Testis (tissue), 2 donors: ENCODE measurements at regions not wholly inside any gene's neighbourhood (a gene's known extent, or its start where the extent isn't known, plus 50 kb on each side); places are given as distances from the start of the nearest gene placed in this dataset.

Experiments
- DNase-seq: peaks from one replicate; pipeline ENCODE4 v3.0.0-alpha.2; 2019
- H3K27ac ChIP-seq, 2 donors: fragments of 200-600 bp; sonication (generic); one replicate each; pipeline ENCODE4 v1.5.1; 2019
- H3K27me3 ChIP-seq: fragments of 200-600 bp; sonication (generic); one replicate; pipeline ENCODE4 v1.5.1; 2019
- H3K36me3 ChIP-seq: fragments of 200-600 bp; sonication (generic); one replicate; pipeline ENCODE4 v1.5.1; 2017; ENCODE audit warnings: low read depth; ENCODE audit errors: missing control alignments
- H3K4me1 ChIP-seq: fragments of 200-600 bp; sonication (generic); one replicate; pipeline ENCODE4 v1.5.1; 2019
- H3K4me3 ChIP-seq, 2 donors: fragments of 200-600 bp; sonication (generic); one replicate each; pipeline ENCODE4 v1.5.1; 2017 to 2019
- H3K9me3 ChIP-seq: fragments of 200-600 bp; sonication (generic); one replicate; pipeline ENCODE4 v1.5.1; 2017
- POLR2A ChIP-seq: fragments of 450-650 bp; IDR thresholded peaks from one replicate; pipeline ENCODE4 v1.6.1; 2017; ENCODE audit warnings: antibody characterized with exemption, mild to moderate bottlenecking, moderate library complexity
- WGBS, 2 donors: methylation state at CpG; one replicate each; pipeline ENCODE4 v1.1.5; 2018; 5-methylcytosine and 5-hydroxymethylcytosine counted together
- intact Hi-C: fragments of 100-400 bp; cut with DNase I; formaldehyde crosslinking; loops from one replicate; pipeline ENCODE4 v1.15.1; 2023; ENCODE audit warnings: low total_unique reads
- TF ChIP-seq, protein P1 (sequence below), 3 experiments: fragments of 450-650 bp in 2 of 3; fragments of 200-600 bp in 1 of 3; sonication (generic) in 1 of 3; IDR thresholded peaks; one replicate each; pipeline ENCODE4 v1.5.1; 2016 to 2019; ENCODE audit warnings: antibody characterized with exemption in 3 of 3, mild to moderate bottlenecking in 2 of 3, moderate library complexity in 1 of 3

DNA sequence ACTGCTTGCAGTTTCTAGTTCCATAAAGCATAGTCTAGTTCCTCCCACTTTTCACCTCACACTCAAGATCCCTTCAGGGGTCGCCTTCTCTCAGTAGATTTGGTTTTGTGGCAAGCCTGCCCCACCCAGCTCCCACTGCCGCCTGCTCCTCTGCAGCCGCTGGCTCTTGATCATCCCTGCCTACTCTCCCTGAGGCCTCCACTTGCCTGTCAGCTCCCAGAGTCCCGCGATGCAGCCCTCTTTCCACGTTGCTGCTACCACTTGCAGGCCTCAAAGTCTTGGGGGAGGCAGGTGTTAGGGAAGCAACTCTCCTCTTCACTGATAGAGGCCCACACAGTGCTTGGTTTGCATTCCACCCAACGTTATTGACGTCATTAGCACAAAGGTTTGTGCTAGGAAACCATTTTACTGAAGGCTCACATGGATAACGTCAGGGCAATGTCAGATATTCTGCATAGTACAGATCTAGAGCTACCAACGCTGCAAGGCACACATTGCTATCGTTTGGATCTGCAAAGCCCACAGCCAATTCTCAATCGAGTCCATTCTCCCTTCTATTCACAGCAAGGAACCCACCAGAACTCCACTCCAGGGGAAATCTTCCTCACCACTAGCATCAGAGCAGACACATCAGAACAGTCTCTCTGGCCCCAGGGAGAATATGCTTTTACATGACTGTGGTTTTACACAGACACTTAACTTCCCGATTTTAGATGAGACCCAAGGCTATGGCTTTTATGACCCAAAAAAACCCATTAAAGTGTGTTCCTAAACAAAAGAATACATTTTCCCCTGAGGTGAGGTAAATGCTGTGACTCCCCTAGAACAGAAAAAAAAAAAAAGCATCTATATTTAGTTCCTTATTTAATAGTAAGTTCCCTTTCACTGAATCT is 519.5 kb upstream of the CAMK1G start:
- Histone ChIP-seq H3K4me3 (no peak overlapping the region), H3K36me3 (no peaks in the 10 kb centered on the region), H3K27ac (no peak overlapping the region), H3K27me3 (no peaks in the 10 kb centered on the region), H3K4me1 (no peaks in the 10 kb centered on the region), H3K9me3 (no peaks in the 10 kb centered on the region)
- intact Hi-C loops, result no loop called here
- 69 to 76% methylated on average over 13 of the region's 13 CpGs for WGBS, 2 donors
- no peak for DNase-seq
- TF ChIP-seq POLR2A, result no peak
- TF ChIP-seq, protein P1, sequence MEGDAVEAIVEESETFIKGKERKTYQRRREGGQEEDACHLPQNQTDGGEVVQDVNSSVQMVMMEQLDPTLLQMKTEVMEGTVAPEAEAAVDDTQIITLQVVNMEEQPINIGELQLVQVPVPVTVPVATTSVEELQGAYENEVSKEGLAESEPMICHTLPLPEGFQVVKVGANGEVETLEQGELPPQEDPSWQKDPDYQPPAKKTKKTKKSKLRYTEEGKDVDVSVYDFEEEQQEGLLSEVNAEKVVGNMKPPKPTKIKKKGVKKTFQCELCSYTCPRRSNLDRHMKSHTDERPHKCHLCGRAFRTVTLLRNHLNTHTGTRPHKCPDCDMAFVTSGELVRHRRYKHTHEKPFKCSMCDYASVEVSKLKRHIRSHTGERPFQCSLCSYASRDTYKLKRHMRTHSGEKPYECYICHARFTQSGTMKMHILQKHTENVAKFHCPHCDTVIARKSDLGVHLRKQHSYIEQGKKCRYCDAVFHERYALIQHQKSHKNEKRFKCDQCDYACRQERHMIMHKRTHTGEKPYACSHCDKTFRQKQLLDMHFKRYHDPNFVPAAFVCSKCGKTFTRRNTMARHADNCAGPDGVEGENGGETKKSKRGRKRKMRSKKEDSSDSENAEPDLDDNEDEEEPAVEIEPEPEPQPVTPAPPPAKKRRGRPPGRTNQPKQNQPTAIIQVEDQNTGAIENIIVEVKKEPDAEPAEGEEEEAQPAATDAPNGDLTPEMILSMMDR (IDR thresholded peaks at IDR 0.05), result no peak

DNA sequence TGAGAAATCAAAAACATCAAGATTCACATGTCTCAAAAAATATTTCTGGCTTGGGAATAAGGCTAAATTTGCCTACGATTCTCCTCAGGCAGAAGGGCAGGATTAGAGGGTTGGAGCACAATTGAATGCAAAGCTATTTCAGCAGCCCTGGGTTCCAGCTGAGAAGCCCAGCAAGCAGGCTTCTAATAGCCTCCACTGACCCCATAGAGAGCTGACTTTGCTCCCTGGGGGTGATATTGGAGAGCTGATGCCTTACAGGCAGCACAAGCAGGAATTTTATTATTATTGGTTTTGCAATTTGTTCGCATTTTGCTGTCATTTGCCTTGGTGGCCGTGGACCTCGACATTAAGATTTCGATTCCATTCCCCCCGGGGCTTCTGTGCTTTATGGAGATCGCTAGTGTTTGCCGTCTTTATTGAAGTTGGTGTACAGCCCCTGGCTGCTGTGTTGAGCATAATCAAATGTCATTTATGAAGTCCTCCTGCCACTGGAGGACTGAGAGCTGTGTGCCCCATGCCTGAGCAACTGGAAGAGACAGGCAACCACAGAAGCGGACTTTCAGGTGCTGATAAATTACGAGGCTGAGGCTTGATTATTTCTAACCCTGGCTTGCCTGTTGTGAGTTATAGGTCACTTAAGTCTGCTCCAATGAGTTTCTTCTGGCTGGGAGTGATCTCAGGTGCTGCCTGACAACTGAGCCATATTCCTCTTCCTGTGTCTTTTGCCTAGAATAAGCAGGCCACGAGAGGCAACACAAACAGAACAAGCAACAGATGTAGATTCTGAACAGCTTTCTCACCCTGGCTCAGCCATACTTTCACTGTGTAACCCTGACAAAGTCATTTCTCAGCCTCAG is 518.4 kb upstream of the CAMK1G start:
- Histone ChIP-seq H3K27me3 (no peaks in the 10 kb centered on the region), H3K36me3 (no peaks in the 10 kb centered on the region), H3K4me1 (no peaks in the 10 kb centered on the region), H3K27ac (no peak overlapping the region), H3K4me3 (no peak overlapping the region), H3K9me3 (no peaks in the 10 kb centered on the region)
- 80 to 85% methylated on average over 11 of the region's 11 CpGs for WGBS, 2 donors
- intact Hi-C loops, result no loop called here
- TF ChIP-seq, protein P1 (IDR thresholded peaks at IDR 0.05), result no peak
- TF ChIP-seq POLR2A, result no peak
- DNase-seq, result no peak

- no peaks in the 10 kb centered on the region for H3K27me3 ChIP-seq
- H3K36me3 ChIP-seq, result no peaks in the 10 kb centered on the region
- H3K4me1 ChIP-seq, result no peaks in the 10 kb centered on the region
- no peak overlapping the region for H3K27ac ChIP-seq
- H3K9me3 ChIP-seq, result no peaks in the 10 kb centered on the region
- DNase-seq, result no peak
- no peak overlapping the region for H3K4me3 ChIP-seq
- intact Hi-C loops, result no loop called here
- TF ChIP-seq, protein P1 (IDR thresholded peaks at IDR 0.05), result no peak
- TF ChIP-seq POLR2A, result no peak
Observed at GRCh38 chr1:209072481-209072880, 511.0 kb upstream of the CAMK1G start.

DNA sequence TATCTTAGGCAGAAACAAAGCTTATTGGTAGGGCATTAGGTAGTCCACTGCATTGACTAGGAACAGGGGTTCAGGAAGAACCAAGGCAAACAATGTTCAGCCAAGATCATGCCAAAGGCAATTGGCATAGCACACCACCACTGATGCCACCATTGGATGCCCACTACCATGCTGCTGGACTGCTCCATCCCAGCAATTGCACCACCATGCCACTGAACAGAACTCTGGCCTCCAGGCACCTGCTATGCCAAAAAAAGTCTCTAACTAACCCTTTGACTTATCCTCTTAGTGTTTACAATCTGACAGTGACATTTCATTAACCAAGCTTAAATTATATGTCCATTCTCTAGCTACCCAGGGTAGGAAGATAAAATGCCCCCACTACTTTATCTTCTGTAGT is 509.6 kb upstream of the CAMK1G start:
- Histone ChIP-seq H3K4me1 (no peaks in the 10 kb centered on the region), H3K9me3 (no peaks in the 10 kb centered on the region), H3K4me3 (no peak overlapping the region), H3K27me3 (no peaks in the 10 kb centered on the region), H3K36me3 (no peaks in the 10 kb centered on the region), H3K27ac (no peak overlapping the region)
- DNase-seq, result no peak
- intact Hi-C loops, result no loop called here
- no peak for TF ChIP-seq POLR2A
- TF ChIP-seq, protein P1 (IDR thresholded peaks at IDR 0.05), result no peak
